ENCODE measurements at regions not wholly inside any gene's neighbourhood (a gene's known extent, or its start where the extent isn't known, plus 50 kb on each side); places are given as distances from the start of the nearest gene placed in this dataset.

GRCh38 chr13:78777976-78778375 is 119.0 kb upstream of the OBI1 start:
- 66% methylated on average over 6 of the region's 6 CpGs for WGBS (ENCODE audit: insufficient coverage, low coverage, low lambda C conversion rate, missing lambda C conversion rate)
- no peaks in the 10 kb centered on the region for H3K27me3 ChIP-seq
- H3K27ac ChIP-seq = no peak overlapping the region
- DNase-seq = no peak
- ATAC-seq = no peak
- no peak overlapping the region for H3K4me3 ChIP-seq
- intact Hi-C loops (cut with DNase I) = no loop called here
- no peaks in the 10 kb centered on the region for H3K36me3 ChIP-seq
- TF ChIP-seq CTCF (IDR thresholded peaks at IDR 0.05) (no peak), POLR2A (IDR thresholded peaks at IDR 0.05) (no peak)
- H3K4me1 ChIP-seq = no peaks in the 10 kb centered on the region
- H3K9me3 ChIP-seq = no peaks in the 10 kb centered on the region

- intact Hi-C loops (cut with DNase I) = no loop called here
- DNase-seq (no peak), ATAC-seq (no peak)
- Histone ChIP-seq H3K4me1 (no peaks in the 10 kb centered on the region), H3K9me3 (no peaks in the 10 kb centered on the region), H3K27ac (no peak overlapping the region), H3K36me3 (no peaks in the 10 kb centered on the region), H3K27me3 (no peaks in the 10 kb centered on the region), H3K4me3 (no peak overlapping the region)
- WGBS (ENCODE audit: insufficient coverage, low coverage, low lambda C conversion rate, missing lambda C conversion rate) = 42% methylated on average over 4 of the region's 4 CpGs
- TF ChIP-seq POLR2A (IDR thresholded peaks at IDR 0.05) (no peak), CTCF (IDR thresholded peaks at IDR 0.05) (no peak)
These were observed 118.4 kb upstream of the OBI1 start for GRCh38 chr13:78777396-78777795.

- TF ChIP-seq POLR2A (IDR thresholded peaks at IDR 0.05) (no peak), CTCF (IDR thresholded peaks at IDR 0.05) (no peak)
- ATAC-seq = no peak
- no peaks in the 10 kb centered on the region for H3K4me1 ChIP-seq
- no peaks in the 10 kb centered on the region for H3K36me3 ChIP-seq
- intact Hi-C loops (cut with DNase I) = no loop called here
- H3K9me3 ChIP-seq = no peaks in the 10 kb centered on the region
- DNase-seq = no peak
- no peak overlapping the region for H3K4me3 ChIP-seq
- H3K27me3 ChIP-seq = no peaks in the 10 kb centered on the region
- no peak overlapping the region for H3K27ac ChIP-seq
These were observed 114.0 kb upstream of the OBI1 start for GRCh38 chr13:78772933-78773332.

GRCh38 chr13:78770601-78771000 is 111.6 kb upstream of the OBI1 start:
- Histone ChIP-seq H3K27me3 (no peaks in the 10 kb centered on the region), H3K4me3 (no peak overlapping the region), H3K27ac (no peak overlapping the region), H3K4me1 (no peaks in the 10 kb centered on the region), H3K36me3 (no peaks in the 10 kb centered on the region), H3K9me3 (no peaks in the 10 kb centered on the region)
- intact Hi-C loops (cut with DNase I) = no loop called here
- TF ChIP-seq CTCF (IDR thresholded peaks at IDR 0.05) (no peak), POLR2A (IDR thresholded peaks at IDR 0.05) (no peak)
- WGBS (ENCODE audit: insufficient coverage, low coverage, low lambda C conversion rate, missing lambda C conversion rate) = 100% methylated on average over 1 of the region's 1 CpG
- ATAC-seq (no peak), DNase-seq (no peak)

- H3K27me3 ChIP-seq = no peaks in the 10 kb centered on the region
- no CpG with 5 or more reads among the region's 1 CpG for WGBS (ENCODE audit: insufficient coverage, low coverage, low lambda C conversion rate, missing lambda C conversion rate)
- TF ChIP-seq POLR2A (IDR thresholded peaks at IDR 0.05) (no peak), CTCF (IDR thresholded peaks at IDR 0.05) (no peak)
- H3K36me3 ChIP-seq = no peaks in the 10 kb centered on the region
- no peaks in the 10 kb centered on the region for H3K9me3 ChIP-seq
- intact Hi-C loops (cut with DNase I) = no loop called here
- ATAC-seq (no peak), DNase-seq (no peak)
- no peak overlapping the region for H3K4me3 ChIP-seq
- H3K27ac ChIP-seq = no peak overlapping the region
- H3K4me1 ChIP-seq = no peaks in the 10 kb centered on the region
These were observed 110.0 kb upstream of the OBI1 start for GRCh38 chr13:78768950-78769349.
